WTC11 (cell line): ENCODE measurements at regions not wholly inside any gene's neighbourhood (a gene's known extent, or its start where the extent isn't known, plus 50 kb on each side); places are given as distances from the start of the nearest gene placed in this dataset.

ENCODE experiments used
- ATAC-seq: fragments of 200-7000 bp; cut with Tn5 transposase; 2 replicates; pipeline ENCODE4 v1.10.0; 2021; ENCODE audit warnings: mild to moderate bottlenecking, moderate library complexity
- CTCF ChIA-PET: fragments of 300-600 bp; sonication (Branson Sonifier 250); formaldehyde crosslinking; loops from one replicate; lab custom pipeline; 2021; ENCODE audit warnings: antibody characterized with exemption; lab: Charles Lee
- POLR2A ChIA-PET: fragments of 350-600 bp; sonication (Branson Sonifier 250); formaldehyde crosslinking; loops from one replicate; lab custom pipeline; 2021; ENCODE audit warnings: antibody characterized with exemption; lab: Charles Lee
- DNase-seq: peaks from one replicate; pipeline ENCODE4 v3.0.0; 2021; ENCODE audit warnings: low spot score
- H3K27ac Mint-ChIP-seq: 2 replicates; pipeline ENCODE4 v1.8.0; 2021; ENCODE audit warnings: mixed read lengths
- H3K27me3 Mint-ChIP-seq: 2 replicates; pipeline ENCODE4 v1.8.0; 2021; ENCODE audit warnings: low read depth, mild to moderate bottlenecking, moderate library complexity, mixed read lengths
- H3K36me3 Mint-ChIP-seq: 2 replicates; pipeline ENCODE4 v1.8.0; 2021; ENCODE audit warnings: mixed read lengths
- H3K4me1 Mint-ChIP-seq: 2 replicates; pipeline ENCODE4 v1.8.0; 2022; ENCODE audit warnings: mixed read lengths
- H3K4me3 Mint-ChIP-seq: 2 replicates; pipeline ENCODE4 v1.8.0; 2021; ENCODE audit warnings: mild to moderate bottlenecking, moderate library complexity, mixed read lengths
- H3K9me3 Mint-ChIP-seq: 2 replicates; pipeline ENCODE4 v1.8.0; 2021; ENCODE audit warnings: mixed read lengths
- ATF1 ChIP-seq: sonication (generic); formaldehyde crosslinking; IDR thresholded peaks from 2 replicates; pipeline ENCODE4 v1.8.1; 2023; ENCODE audit warnings: mild to moderate bottlenecking, moderate library complexity, missing genetic modification reagents
- CBFB ChIP-seq: sonication (generic); formaldehyde crosslinking; IDR thresholded peaks from 2 replicates; pipeline ENCODE4 v1.8.1; 2022; ENCODE audit warnings: mild to moderate bottlenecking, low read depth, missing genetic modification reagents
- EMX1 ChIP-seq: fragments of 250-450 bp; sonication (Bioruptor Pico); IDR thresholded peaks from 2 replicates; pipeline ENCODE4 v1.8.0; 2021; ENCODE audit warnings: mild to moderate bottlenecking
- ETV6 ChIP-seq: sonication (generic); formaldehyde crosslinking; IDR thresholded peaks from 2 replicates; pipeline ENCODE4 v1.8.1; 2022; ENCODE audit warnings: mild to moderate bottlenecking, missing genetic modification reagents
- GRHL2 ChIP-seq: fragments of 250-450 bp; sonication (Bioruptor Pico); IDR thresholded peaks from 2 replicates; pipeline ENCODE4 v1.8.0; 2022; ENCODE audit warnings: mild to moderate bottlenecking, moderate library complexity; ENCODE audit not compliant: insufficient replicate concordance, severe bottlenecking
- JAZF1 ChIP-seq: fragments of 250-450 bp; sonication (Bioruptor Pico); IDR thresholded peaks from 2 replicates; pipeline ENCODE4 v1.9.0; 2021; ENCODE audit warnings: moderate library complexity, mild to moderate bottlenecking, inconsistent platforms
- JUN ChIP-seq: sonication (generic); formaldehyde crosslinking; IDR thresholded peaks from 2 replicates; pipeline ENCODE4 v1.8.0; 2023; ENCODE audit warnings: mild to moderate bottlenecking, missing genetic modification reagents
- MXD4 ChIP-seq: fragments of 250-450 bp; sonication (Bioruptor Pico); IDR thresholded peaks from 2 replicates; pipeline ENCODE4 v1.8.0; 2021; ENCODE audit warnings: mild to moderate bottlenecking, moderate library complexity, borderline replicate concordance
- NFATC4 ChIP-seq: fragments of 250-450 bp; sonication (Bioruptor Pico); IDR thresholded peaks from 2 replicates; pipeline ENCODE4 v1.9.0; 2021; ENCODE audit warnings: mild to moderate bottlenecking
- NR1H2 ChIP-seq: sonication (generic); formaldehyde crosslinking; IDR thresholded peaks from 2 replicates; pipeline ENCODE4 v1.9.0; 2021; ENCODE audit warnings: mild to moderate bottlenecking, moderate library complexity, missing genetic modification reagents
- NR3C1 ChIP-seq: sonication (generic); formaldehyde crosslinking; conservative IDR thresholded peaks from 2 replicates; pipeline ENCODE4 v1.8.1; 2023; ENCODE audit warnings: low read depth, mild to moderate bottlenecking, missing genetic modification reagents
- SOX15 ChIP-seq: fragments of 250-450 bp; sonication (Bioruptor Pico); IDR thresholded peaks from 2 replicates; pipeline ENCODE4 v1.9.0; 2021; ENCODE audit warnings: mild to moderate bottlenecking
- SP1 ChIP-seq: sonication (generic); formaldehyde crosslinking; conservative IDR thresholded peaks from 2 replicates; pipeline ENCODE4 v1.8.1; 2022; ENCODE audit warnings: missing genetic modification reagents
- TCF7 ChIP-seq: sonication (generic); formaldehyde crosslinking; IDR thresholded peaks from 2 replicates; pipeline ENCODE4 v1.8.0; 2022; ENCODE audit warnings: mild to moderate bottlenecking, low read depth, missing genetic modification reagents, moderate library complexity
- TEAD4 ChIP-seq: sonication (generic); formaldehyde crosslinking; IDR thresholded peaks from 2 replicates; pipeline ENCODE4 v1.8.0; 2022; ENCODE audit warnings: mild to moderate bottlenecking, missing genetic modification reagents
- TP53 ChIP-seq: sonication (generic); formaldehyde crosslinking; IDR thresholded peaks from 2 replicates; pipeline ENCODE4 v1.8.1; 2023; ENCODE audit warnings: mild to moderate bottlenecking, missing genetic modification reagents
- ZNF219 ChIP-seq: sonication (generic); formaldehyde crosslinking; IDR thresholded peaks from 2 replicates; pipeline ENCODE4 v1.8.0; 2023; ENCODE audit warnings: missing genetic modification reagents, mild to moderate bottlenecking, borderline replicate concordance
- ZNF416 ChIP-seq: fragments of 250-450 bp; sonication (Bioruptor Pico); IDR thresholded peaks from 2 replicates; pipeline ENCODE4 v1.9.0; 2021; ENCODE audit warnings: mild to moderate bottlenecking, inconsistent platforms
- ZNF671 ChIP-seq: fragments of 250-450 bp; sonication (Bioruptor Pico); IDR thresholded peaks from 2 replicates; pipeline ENCODE4 v1.8.0; 2021; ENCODE audit warnings: mild to moderate bottlenecking
- TF ChIP-seq, protein P1 (sequence below): sonication (generic); formaldehyde crosslinking; IDR thresholded peaks from 2 replicates; pipeline ENCODE4 v1.8.1; 2022; ENCODE audit warnings: mild to moderate bottlenecking, missing genetic modification reagents, moderate library complexity, borderline replicate concordance
- TF ChIP-seq, protein P2 (sequence below): sonication (generic); formaldehyde crosslinking; IDR thresholded peaks from 2 replicates; pipeline ENCODE4 v1.8.1; 2023; ENCODE audit warnings: mild to moderate bottlenecking, missing genetic modification reagents
- TF ChIP-seq, protein P3 (sequence below): sonication (generic); formaldehyde crosslinking; IDR thresholded peaks from 2 replicates; pipeline ENCODE4 v1.8.1; 2023; ENCODE audit warnings: mild to moderate bottlenecking, missing genetic modification reagents, moderate library complexity
- TF ChIP-seq, protein P4 (sequence below): fragments of 250-450 bp; sonication (Bioruptor Pico); IDR thresholded peaks from 2 replicates; pipeline ENCODE4 v1.9.0; 2021; ENCODE audit warnings: mild to moderate bottlenecking
- TF ChIP-seq, protein P5 (sequence below): sonication (generic); formaldehyde crosslinking; IDR thresholded peaks from 2 replicates; pipeline ENCODE4 v1.8.1; 2023; ENCODE audit warnings: mild to moderate bottlenecking, moderate library complexity, missing genetic modification reagents
- TF ChIP-seq, protein P6 (sequence below): sonication (generic); formaldehyde crosslinking; IDR thresholded peaks from 2 replicates; pipeline ENCODE4 v1.8.1; 2023; ENCODE audit warnings: mild to moderate bottlenecking, missing genetic modification reagents, moderate library complexity

DNA sequence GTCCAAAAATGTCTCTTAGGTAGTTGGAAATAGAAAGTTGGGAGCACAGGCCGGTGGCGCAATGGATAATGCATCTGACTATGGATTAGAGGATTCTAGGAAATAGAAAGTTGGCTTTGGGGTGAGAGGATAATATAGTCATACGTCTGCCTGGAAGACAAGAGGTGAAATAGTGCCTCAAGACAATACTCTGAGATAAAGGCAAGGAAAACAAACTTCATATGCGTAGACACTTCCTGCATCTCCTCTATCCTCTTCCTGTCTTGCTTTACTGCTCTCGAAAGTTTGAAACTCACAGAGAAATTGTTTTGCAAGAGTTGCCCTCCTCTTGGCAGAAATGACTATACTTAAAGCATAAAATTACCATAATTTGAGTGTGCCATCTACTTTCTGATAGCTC lies 153.2 kb upstream of the FBXL7 start:
- no peak for TF ChIP-seq NR3C1
- TF ChIP-seq SOX15 (CRISPR knock-in tag), result no peak
- no peak for TF ChIP-seq ETV6
- no peak for TF ChIP-seq TCF7
- TF ChIP-seq, protein P1, sequence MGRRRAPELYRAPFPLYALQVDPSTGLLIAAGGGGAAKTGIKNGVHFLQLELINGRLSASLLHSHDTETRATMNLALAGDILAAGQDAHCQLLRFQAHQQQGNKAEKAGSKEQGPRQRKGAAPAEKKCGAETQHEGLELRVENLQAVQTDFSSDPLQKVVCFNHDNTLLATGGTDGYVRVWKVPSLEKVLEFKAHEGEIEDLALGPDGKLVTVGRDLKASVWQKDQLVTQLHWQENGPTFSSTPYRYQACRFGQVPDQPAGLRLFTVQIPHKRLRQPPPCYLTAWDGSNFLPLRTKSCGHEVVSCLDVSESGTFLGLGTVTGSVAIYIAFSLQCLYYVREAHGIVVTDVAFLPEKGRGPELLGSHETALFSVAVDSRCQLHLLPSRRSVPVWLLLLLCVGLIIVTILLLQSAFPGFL (CRISPR knock-in tag), result no peak
- Mint-ChIP-seq H3K4me1 (no peaks in the 10 kb centered on the region), H3K27ac (no peak overlapping the region), H3K9me3 (no peaks in the 10 kb centered on the region), H3K4me3 (no peak overlapping the region), H3K27me3 (no peaks in the 10 kb centered on the region; the same call in 1 of the 2 replicates), H3K36me3 (no peaks in the 10 kb centered on the region)
- ChIA-PET POLR2A (no interaction called here), CTCF (no interaction called here)
- ATAC-seq (no peak), DNase-seq (no peak)

DNA sequence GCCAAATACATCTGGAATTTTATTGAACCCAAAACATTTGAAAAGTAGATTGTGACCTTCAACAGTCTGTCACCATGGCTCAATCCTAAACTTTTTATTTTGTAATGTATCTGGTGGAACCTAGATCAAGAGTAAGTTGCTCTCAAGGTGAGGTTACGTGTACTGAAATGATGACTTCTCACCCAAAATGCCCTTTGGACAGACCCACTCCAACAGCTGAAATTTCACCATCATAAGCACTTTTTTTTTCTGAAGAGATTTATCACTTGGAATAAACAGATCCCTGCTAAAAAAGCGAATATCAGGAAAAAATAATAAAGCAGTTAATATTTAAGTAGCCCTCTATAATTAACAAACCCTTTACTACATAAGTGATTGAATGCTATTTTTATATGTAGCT lies 155.0 kb upstream of the FBXL7 start:
- TF ChIP-seq, protein P1 (CRISPR knock-in tag), result no peak
- TF ChIP-seq ZNF219, result no peak
- no peak for TF ChIP-seq JAZF1 (CRISPR knock-in tag)
- no peak for TF ChIP-seq SP1 (CRISPR knock-in tag)
- TF ChIP-seq, protein P2, sequence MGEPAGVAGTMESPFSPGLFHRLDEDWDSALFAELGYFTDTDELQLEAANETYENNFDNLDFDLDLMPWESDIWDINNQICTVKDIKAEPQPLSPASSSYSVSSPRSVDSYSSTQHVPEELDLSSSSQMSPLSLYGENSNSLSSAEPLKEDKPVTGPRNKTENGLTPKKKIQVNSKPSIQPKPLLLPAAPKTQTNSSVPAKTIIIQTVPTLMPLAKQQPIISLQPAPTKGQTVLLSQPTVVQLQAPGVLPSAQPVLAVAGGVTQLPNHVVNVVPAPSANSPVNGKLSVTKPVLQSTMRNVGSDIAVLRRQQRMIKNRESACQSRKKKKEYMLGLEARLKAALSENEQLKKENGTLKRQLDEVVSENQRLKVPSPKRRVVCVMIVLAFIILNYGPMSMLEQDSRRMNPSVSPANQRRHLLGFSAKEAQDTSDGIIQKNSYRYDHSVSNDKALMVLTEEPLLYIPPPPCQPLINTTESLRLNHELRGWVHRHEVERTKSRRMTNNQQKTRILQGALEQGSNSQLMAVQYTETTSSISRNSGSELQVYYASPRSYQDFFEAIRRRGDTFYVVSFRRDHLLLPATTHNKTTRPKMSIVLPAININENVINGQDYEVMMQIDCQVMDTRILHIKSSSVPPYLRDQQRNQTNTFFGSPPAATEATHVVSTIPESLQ (CRISPR knock-in tag), result no peak
- no peak for TF ChIP-seq ZNF671
- TF ChIP-seq NFATC4, result no peak
- TF ChIP-seq, protein P3, sequence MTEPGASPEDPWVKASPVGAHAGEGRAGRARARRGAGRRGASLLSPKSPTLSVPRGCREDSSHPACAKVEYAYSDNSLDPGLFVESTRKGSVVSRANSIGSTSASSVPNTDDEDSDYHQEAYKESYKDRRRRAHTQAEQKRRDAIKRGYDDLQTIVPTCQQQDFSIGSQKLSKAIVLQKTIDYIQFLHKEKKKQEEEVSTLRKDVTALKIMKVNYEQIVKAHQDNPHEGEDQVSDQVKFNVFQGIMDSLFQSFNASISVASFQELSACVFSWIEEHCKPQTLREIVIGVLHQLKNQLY (CRISPR knock-in tag), result no peak
- TF ChIP-seq, protein P4, sequence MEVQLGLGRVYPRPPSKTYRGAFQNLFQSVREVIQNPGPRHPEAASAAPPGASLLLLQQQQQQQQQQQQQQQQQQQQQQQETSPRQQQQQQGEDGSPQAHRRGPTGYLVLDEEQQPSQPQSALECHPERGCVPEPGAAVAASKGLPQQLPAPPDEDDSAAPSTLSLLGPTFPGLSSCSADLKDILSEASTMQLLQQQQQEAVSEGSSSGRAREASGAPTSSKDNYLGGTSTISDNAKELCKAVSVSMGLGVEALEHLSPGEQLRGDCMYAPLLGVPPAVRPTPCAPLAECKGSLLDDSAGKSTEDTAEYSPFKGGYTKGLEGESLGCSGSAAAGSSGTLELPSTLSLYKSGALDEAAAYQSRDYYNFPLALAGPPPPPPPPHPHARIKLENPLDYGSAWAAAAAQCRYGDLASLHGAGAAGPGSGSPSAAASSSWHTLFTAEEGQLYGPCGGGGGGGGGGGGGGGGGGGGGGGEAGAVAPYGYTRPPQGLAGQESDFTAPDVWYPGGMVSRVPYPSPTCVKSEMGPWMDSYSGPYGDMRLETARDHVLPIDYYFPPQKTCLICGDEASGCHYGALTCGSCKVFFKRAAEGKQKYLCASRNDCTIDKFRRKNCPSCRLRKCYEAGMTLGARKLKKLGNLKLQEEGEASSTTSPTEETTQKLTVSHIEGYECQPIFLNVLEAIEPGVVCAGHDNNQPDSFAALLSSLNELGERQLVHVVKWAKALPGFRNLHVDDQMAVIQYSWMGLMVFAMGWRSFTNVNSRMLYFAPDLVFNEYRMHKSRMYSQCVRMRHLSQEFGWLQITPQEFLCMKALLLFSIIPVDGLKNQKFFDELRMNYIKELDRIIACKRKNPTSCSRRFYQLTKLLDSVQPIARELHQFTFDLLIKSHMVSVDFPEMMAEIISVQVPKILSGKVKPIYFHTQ (CRISPR knock-in tag), result no peak
- no peak overlapping the region for H3K4me3 Mint-ChIP-seq

DNA sequence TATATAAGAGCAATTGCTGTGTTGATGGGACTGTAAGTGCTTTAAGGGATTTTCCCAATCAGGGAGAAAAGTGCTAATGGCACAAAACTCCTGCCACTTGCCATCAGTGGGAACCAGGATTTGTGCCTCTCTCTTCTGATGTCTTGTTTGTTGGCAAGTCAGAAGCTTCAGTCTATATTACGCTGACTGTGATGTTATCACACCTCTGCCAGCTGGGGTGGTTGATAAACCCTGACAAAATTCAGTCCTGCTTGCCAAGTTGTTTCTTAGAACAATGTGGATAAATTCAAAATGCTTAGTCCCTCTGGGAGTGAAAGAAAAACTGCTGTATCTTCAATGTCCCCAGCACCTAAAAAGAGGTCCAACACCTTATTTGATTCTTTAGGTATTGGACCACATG lies 161.4 kb upstream of the FBXL7 start:
- H3K4me1 Mint-ChIP-seq, result 0 out of 2 replicates have a peak, but pooled peaks cover 5% of the 10 kb centered on the region
- ATAC-seq, result no peak
- H3K4me3 Mint-ChIP-seq, result no peak overlapping the region
- ChIA-PET POLR2A (no interaction called here), CTCF (no interaction called here)
- DNase-seq, result no peak
- H3K36me3 Mint-ChIP-seq, result no peaks in the 10 kb centered on the region
- H3K27me3 Mint-ChIP-seq, result no peaks in the 10 kb centered on the region; the same call in 1 of the 2 replicates
- peaks cover 11% of the 10 kb centered on the region for H3K9me3 Mint-ChIP-seq
- H3K27ac Mint-ChIP-seq, result no peak overlapping the region
- TF ChIP-seq JUN (CRISPR knock-in tag) (no peak), TEAD4 (no peak), MXD4 (no peak), ATF1 (no peak), EMX1 (CRISPR knock-in tag) (no peak), NR1H2 (CRISPR knock-in tag) (no peak), TP53 (CRISPR knock-in tag) (no peak), CBFB (CRISPR knock-in tag) (no peak), GRHL2 (CRISPR knock-in tag) (no peak), ZNF416 (no peak), JAZF1 (CRISPR knock-in tag) (no peak)
- TF ChIP-seq, protein P5, sequence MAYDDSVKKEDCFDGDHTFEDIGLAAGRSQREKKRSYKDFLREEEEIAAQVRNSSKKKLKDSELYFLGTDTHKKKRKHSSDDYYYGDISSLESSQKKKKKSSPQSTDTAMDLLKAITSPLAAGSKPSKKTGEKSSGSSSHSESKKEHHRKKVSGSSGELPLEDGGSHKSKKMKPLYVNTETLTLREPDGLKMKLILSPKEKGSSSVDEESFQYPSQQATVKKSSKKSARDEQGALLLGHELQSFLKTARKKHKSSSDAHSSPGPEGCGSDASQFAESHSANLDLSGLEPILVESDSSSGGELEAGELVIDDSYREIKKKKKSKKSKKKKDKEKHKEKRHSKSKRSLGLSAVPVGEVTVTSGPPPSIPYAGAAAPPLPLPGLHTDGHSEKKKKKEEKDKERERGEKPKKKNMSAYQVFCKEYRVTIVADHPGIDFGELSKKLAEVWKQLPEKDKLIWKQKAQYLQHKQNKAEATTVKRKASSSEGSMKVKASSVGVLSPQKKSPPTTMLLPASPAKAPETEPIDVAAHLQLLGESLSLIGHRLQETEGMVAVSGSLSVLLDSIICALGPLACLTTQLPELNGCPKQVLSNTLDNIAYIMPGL (CRISPR knock-in tag), result no peak
- TF ChIP-seq, protein P6, sequence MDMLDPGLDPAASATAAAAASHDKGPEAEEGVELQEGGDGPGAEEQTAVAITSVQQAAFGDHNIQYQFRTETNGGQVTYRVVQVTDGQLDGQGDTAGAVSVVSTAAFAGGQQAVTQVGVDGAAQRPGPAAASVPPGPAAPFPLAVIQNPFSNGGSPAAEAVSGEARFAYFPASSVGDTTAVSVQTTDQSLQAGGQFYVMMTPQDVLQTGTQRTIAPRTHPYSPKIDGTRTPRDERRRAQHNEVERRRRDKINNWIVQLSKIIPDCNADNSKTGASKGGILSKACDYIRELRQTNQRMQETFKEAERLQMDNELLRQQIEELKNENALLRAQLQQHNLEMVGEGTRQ (CRISPR knock-in tag), result no peak

More for the DNA sequence above, 155.0 kb upstream of the FBXL7 start:
- no peaks in the 10 kb centered on the region; the same call in 1 of the 2 replicates for H3K27me3 Mint-ChIP-seq
- ChIA-PET CTCF (no interaction called here), POLR2A (no interaction called here)
- DNase-seq (no peak), ATAC-seq (no peak)
- no peaks in the 10 kb centered on the region for H3K36me3 Mint-ChIP-seq
- H3K9me3 Mint-ChIP-seq, result peaks cover 3% of the 10 kb centered on the region
- no peaks in the 10 kb centered on the region for H3K4me1 Mint-ChIP-seq
- H3K27ac Mint-ChIP-seq, result no peak overlapping the region
